Heart left ventricle (tissue), 16 donors: ENCODE measurements at regions not wholly inside any gene's neighbourhood (a gene's known extent, or its start where the extent isn't known, plus 50 kb on each side); places are given as distances from the start of the nearest gene placed in this dataset.

Experiments used
- ATAC-seq, 4 donors: fragments of 200-7000 bp; cut with Tn5 transposase; one replicate each; pipeline ENCODE4 v1.9.1; 2020 to 2022; ENCODE audit warnings: moderate library complexity in 4 of 4, mild to moderate bottlenecking in 3 of 4, moderate number of reproducible peaks in 1 of 4
- DNase-seq, 5 donors: peaks; one replicate each; pipeline ENCODE4 v3.0.0-alpha.2; 2020
- H3K27ac ChIP-seq, 12 donors: fragments of 200-600 bp; sonication (generic) in 4 of 12; one replicate each; pipeline versions ENCODE4 v1.5.0 to v1.8.0; 2016 to 2022; ENCODE audit warnings: mild to moderate bottlenecking in 2 of 12
- H3K27me3 ChIP-seq, 9 donors: fragments of 200-600 bp; sonication (generic) in 2 of 9; one replicate each; pipeline versions ENCODE4 v1.5.1 to v1.8.0; 2016 to 2022; ENCODE audit warnings: mild to moderate bottlenecking in 3 of 9
- H3K36me3 ChIP-seq, 9 donors: fragments of 200-600 bp; sonication (generic) in 2 of 9; one replicate each; pipeline versions ENCODE4 v1.5.0 to v1.8.0; 2018 to 2022; ENCODE audit warnings: mild to moderate bottlenecking in 2 of 9
- H3K4me1 ChIP-seq, 12 donors: fragments of 200-600 bp; sonication (generic) in 4 of 12; one replicate each; pipeline versions ENCODE4 v1.5.0 to v1.8.0; 2016 to 2022; ENCODE audit warnings: mild to moderate bottlenecking in 3 of 12
- H3K4me3 ChIP-seq, 12 donors: fragments of 200-600 bp; sonication (generic) in 4 of 12; one replicate each; pipeline versions ENCODE4 v1.5.0 to v1.8.0; 2017 to 2022; ENCODE audit warnings: mild to moderate bottlenecking in 9 of 12, moderate library complexity in 4 of 12
- H3K9me3 ChIP-seq, 12 donors: fragments of 200-600 bp; sonication (generic) in 4 of 12; one replicate each; pipeline versions ENCODE4 v1.5.0 to v1.8.0; 2016 to 2022; ENCODE audit warnings: mild to moderate bottlenecking in 1 of 12
- CTCF ChIP-seq, 12 donors: fragments of 200-600 bp; sonication (generic) in 4 of 12; IDR thresholded peaks; one replicate each; pipeline versions ENCODE4 v1.5.0 to v1.8.0; 2018 to 2022; ENCODE audit warnings: antibody characterized with exemption in 12 of 12, mild to moderate bottlenecking in 5 of 12
- POLR2A ChIP-seq, 2 donors: fragments of 450-650 bp; IDR thresholded peaks; one replicate each; pipeline ENCODE4 v1.6.1; 2017; ENCODE audit warnings: antibody characterized with exemption in 2 of 2, mild to moderate bottlenecking in 2 of 2, moderate library complexity in 2 of 2
- WGBS, 4 donors: extraction: QIAGEN DNeasy Blood & Tissue Kit in 2 of 4; methylation state at CpG; one replicate each; pipeline versions ENCODE4 v1.1.5 to v1.1.7; 2013 to 2018; 5-methylcytosine and 5-hydroxymethylcytosine counted together
- intact Hi-C, 10 donors: fragments of 100-400 bp; cut with DNase I; formaldehyde crosslinking; loops; one replicate each; pipeline versions ENCODE4 v1.11.1 to v1.14.2; 2022
- donor health status: ischemic (EF 13 %, LVEDD 7.1; RV severe dilation, severe dysfunction).
- donor health status: healthy with polysubstance abuse.
- donor health status: DM: no; HTN: yes; CAD: no.
- donor health status: DM: no; HTN: no; CAD: no.
- donor health status: ischemic (EF 25% LVEDD 6.9; RV normal size, moderate dysfunction).
- donor health status: ischemic (EF 25% LVEDD 5.7; RV mildly dilated, moderate dysfunction).
- donor health status: healthy.
- donor health status: DM: yes; HTN: yes; CAD: no.
- donor health status: ischemic (EF 35%, LVEDD 5.7; RV mildly dilated, moderate dysfunction).
- donor health status: nonischemic (EF 11% LVEDD 7.7; RV severe dilation, severe dysfunction).
- donor health status: DM: yes; HTN: yes; CAD: no.
- donor health status: PGD.
- donor health status: ischemic (EF 29% LVEDD 5.4; RV normal size, mild dysfunction).
- donor health status: nonischemic (EF 23%, LVEDD 6.1; RV moderate dilation, normal function).

DNA sequence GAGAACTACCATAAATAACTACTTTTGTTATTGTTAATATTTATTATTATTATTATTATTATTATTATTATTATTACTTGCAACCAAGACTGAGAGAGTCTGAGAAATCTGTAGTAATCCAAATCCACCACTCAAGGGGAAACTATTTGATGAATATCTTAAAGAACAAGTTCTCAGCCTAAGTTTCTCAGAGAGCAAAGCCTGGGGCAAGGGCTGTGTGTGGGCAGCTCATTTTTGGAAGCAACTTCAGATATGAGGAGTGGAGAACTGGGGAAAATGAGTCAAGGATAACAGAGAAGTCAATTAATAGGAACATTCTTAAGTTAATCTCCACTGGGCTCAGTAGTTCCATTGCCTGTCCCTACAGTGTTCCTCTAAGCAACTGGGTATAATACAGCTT is 57.1 kb upstream of the KCNJ16 start:
- no peak overlapping the region for H3K4me3 ChIP-seq
- no peak for DNase-seq
- ATAC-seq: no peak

GRCh38 chr17:70021726-70022125 is 53.3 kb upstream of the KCNJ16 start:
- Histone ChIP-seq H3K36me3 (no peaks in the 10 kb centered on the region), H3K9me3 (no peaks in the 10 kb centered on the region), H3K4me1 (peaks cover 0 to 14% (median 1%) of the 10 kb centered on the region in 12 donors), H3K27me3 (no peaks in the 10 kb centered on the region), H3K27ac (no peak overlapping the region), H3K4me3 (no peak overlapping the region)
- intact Hi-C loops: no loop called here
- no peak for TF ChIP-seq POLR2A (IDR thresholded peaks at IDR 0.05)
- no peak for TF ChIP-seq CTCF (IDR thresholded peaks at IDR 0.05)
- 53 to 64% (median 58%) methylated on average over 5 of the region's 5 CpGs for WGBS, 4 donors
- DNase-seq: no peak
- no peak for ATAC-seq

More for the DNA sequence above, 57.1 kb upstream of the KCNJ16 start:
- no peaks in the 10 kb centered on the region for H3K36me3 ChIP-seq
- TF ChIP-seq POLR2A (IDR thresholded peaks at IDR 0.05) (no peak), CTCF (IDR thresholded peaks at IDR 0.05) (no peak)
- H3K27me3 ChIP-seq: no peaks in the 10 kb centered on the region
- peaks cover 0 to 14% (median 1%) of the 10 kb centered on the region in 12 donors for H3K4me1 ChIP-seq
- no peaks in the 10 kb centered on the region for H3K9me3 ChIP-seq
- intact Hi-C loops: no loop called here
- H3K27ac ChIP-seq: no peak overlapping the region

DNA sequence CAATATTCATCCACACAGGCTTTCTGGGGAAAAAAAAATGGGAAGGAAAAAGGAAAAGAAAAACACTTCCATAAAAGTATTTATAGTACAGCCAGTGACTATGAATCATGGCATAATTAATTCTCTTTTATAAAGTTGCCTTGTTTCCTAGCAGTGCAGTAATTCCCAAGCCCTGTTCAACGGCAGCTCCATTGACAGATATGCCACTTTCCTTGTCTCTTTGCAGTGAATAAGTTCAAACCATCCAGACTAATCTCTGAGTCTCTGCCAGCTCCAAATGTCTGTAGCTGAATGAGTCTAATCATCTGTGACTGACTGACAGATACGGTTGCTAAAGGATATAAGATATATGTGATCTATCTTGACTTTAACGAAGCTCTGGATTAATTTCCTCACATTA is 52.9 kb upstream of the KCNJ16 start:
- H3K4me1 ChIP-seq: peaks cover 0 to 14% (median 1%) of the 10 kb centered on the region in 12 donors

DNA sequence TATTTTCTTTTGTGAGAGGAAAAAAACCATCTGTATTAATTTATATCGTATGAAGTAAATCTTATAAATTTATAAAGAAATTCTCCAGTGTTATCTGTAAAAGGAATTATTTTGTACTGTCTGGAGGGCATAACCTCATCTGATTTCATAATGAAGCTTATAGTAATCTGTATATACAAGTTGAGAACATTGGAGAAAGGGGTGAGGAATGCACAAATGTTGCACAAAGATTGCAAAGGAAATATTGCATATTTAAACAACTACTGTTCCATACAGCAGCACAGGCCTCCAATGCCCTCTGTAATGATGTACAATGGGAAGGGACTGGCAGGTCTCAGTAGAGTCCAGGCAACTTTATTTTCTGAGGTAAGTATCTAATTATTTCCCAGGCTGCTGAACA is 50.8 kb upstream of the KCNJ16 start:
- no peak for ATAC-seq
- H3K27ac ChIP-seq: no peak overlapping the region
- 91 to 97% (median 92%) methylated on average over 1 of the region's 1 CpG for WGBS, 4 donors
- peaks cover 0 to 14% (median 1%) of the 10 kb centered on the region in 12 donors for H3K4me1 ChIP-seq
- H3K4me3 ChIP-seq: no peak overlapping the region
- intact Hi-C loops: no loop called here
- no peaks in the 10 kb centered on the region for H3K27me3 ChIP-seq
- no peak for DNase-seq
- TF ChIP-seq CTCF (IDR thresholded peaks at IDR 0.05) (no peak), POLR2A (IDR thresholded peaks at IDR 0.05) (no peak)
- H3K36me3 ChIP-seq: no peaks in the 10 kb centered on the region
- peaks cover 0 to 8% (median 0%) of the 10 kb centered on the region in 12 donors for H3K9me3 ChIP-seq

More for the DNA sequence above, 52.9 kb upstream of the KCNJ16 start:
- no peak overlapping the region for H3K4me3 ChIP-seq
- DNase-seq: no peak
- no peaks in the 10 kb centered on the region for H3K36me3 ChIP-seq
- H3K27ac ChIP-seq: no peak overlapping the region
- intact Hi-C loops: no loop called here
- no peaks in the 10 kb centered on the region for H3K27me3 ChIP-seq
- H3K9me3 ChIP-seq: no peaks in the 10 kb centered on the region
- ATAC-seq: no peak
- TF ChIP-seq POLR2A (IDR thresholded peaks at IDR 0.05): no peak
- TF ChIP-seq CTCF (IDR thresholded peaks at IDR 0.05): no peak
- WGBS, 4 donors: 23 to 28% (median 26%) methylated on average over 3 of the region's 3 CpGs
